Panc1 (cell line): ENCODE measurements at regions not wholly inside any gene's neighbourhood (a gene's known extent, or its start where the extent isn't known, plus 50 kb on each side); places are given as distances from the start of the nearest gene placed in this dataset.

ENCODE experiments used
- ATAC-seq: fragments of 200-7000 bp; cut with Tn5 transposase; 2 replicates; pipeline ENCODE4 v1.9.1; 2020; ENCODE audit warnings: mild to moderate bottlenecking, moderate library complexity
- BruUV-seq: library from RNA; stranded (reverse); fragments of 400-500 nt; replicated peaks from 2 replicates; lab custom pipeline; 2021; lab: Mats Ljungman, UMichigan
- CTCF ChIA-PET: fragments of 300-600 bp; sonication (Branson Sonifier 250); formaldehyde crosslinking; loops from one replicate; lab custom pipeline; 2022; ENCODE audit warnings: antibody characterized with exemption; lab: Charles Lee
- POLR2A ChIA-PET: fragments of 300-600 bp; sonication (Branson Sonifier 250); formaldehyde crosslinking; loops from one replicate; lab custom pipeline; 2022; ENCODE audit warnings: antibody characterized with exemption; lab: Charles Lee
- DNase-seq: peaks from one replicate; pipeline ENCODE4 v3.0.0-alpha.2; 2010; ENCODE audit warnings: low read depth, low spot score
- H3K27ac ChIP-seq: 2 replicates; pipeline ENCODE4 v1.5.1; 2011; ENCODE audit warnings: mild to moderate bottlenecking, low read length, inconsistent platforms
- H3K27me3 ChIP-seq: fragments of 200-500 bp; sonication (Bioruptor generic); 2 replicates; pipeline ENCODE4 v1.6.0; 2014; ENCODE audit warnings: low read length, inconsistent platforms; ENCODE audit not compliant: control insufficient read depth, insufficient read depth
- H3K36me3 ChIP-seq: fragments of 200-500 bp; sonication (Bioruptor generic); 2 replicates; pipeline ENCODE4 v1.5.1; 2014; ENCODE audit warnings: inconsistent platforms, mild to moderate bottlenecking, low read length, moderate library complexity; ENCODE audit not compliant: control insufficient read depth, insufficient read depth
- H3K4me1 ChIP-seq: 2 replicates; pipeline ENCODE4 v1.5.1; 2011; ENCODE audit warnings: inconsistent platforms, mild to moderate bottlenecking, low read length, moderate library complexity; ENCODE audit not compliant: control insufficient read depth, insufficient read depth
- H3K4me3 ChIP-seq, 2 experiments: 2 replicates each; pipeline ENCODE4 v1.5.1; 2011 to 2012; ENCODE audit warnings: low read depth in 2 of 2, low read length in 2 of 2, mild to moderate bottlenecking in 2 of 2, inconsistent platforms in 1 of 2, moderate library complexity in 1 of 2
- H3K9me3 ChIP-seq: fragments of 200-500 bp; sonication (Bioruptor generic); 2 replicates; pipeline ENCODE4 v1.5.1; 2014; ENCODE audit warnings: low read depth, mild to moderate bottlenecking, inconsistent platforms, low read length, moderate library complexity; ENCODE audit not compliant: control insufficient read depth, insufficient read depth
- POLR2AphosphoS5 ChIP-seq: IDR thresholded peaks from 2 replicates; pipeline ENCODE4 v1.6.1; 2012; ENCODE audit warnings: mild to moderate bottlenecking, low read depth, low read length, moderate library complexity
- SIN3A ChIP-seq: IDR thresholded peaks from 2 replicates; pipeline ENCODE4 v1.6.1; 2012; ENCODE audit warnings: low read depth, mild to moderate bottlenecking, low read length, moderate library complexity, borderline replicate concordance; ENCODE audit not compliant: insufficient read depth
- TCF7L2 ChIP-seq: IDR thresholded peaks from 2 replicates; pipeline ENCODE4 v1.6.1; 2011; ENCODE audit warnings: mild to moderate bottlenecking, low read depth, low read length, inconsistent platforms
- in situ Hi-C: cut with HindIII; loops from 2 replicates; pipeline ENCODE4 v1.10.0; 2016; ENCODE audit warnings: low sequenced_read_pairs, low pct_unique_long_range_greater_than_20kb
- intact Hi-C: fragments of 100-400 bp; cut with micrococcal nuclease; formaldehyde crosslinking; loops from one replicate; pipeline ENCODE4 v1.10.0; 2022; ENCODE audit not compliant: unreplicated experiment
- TF ChIP-seq, protein P1 (sequence below): fragments of 450-650 bp; IDR thresholded peaks from 2 replicates; pipeline ENCODE4 v1.5.1; 2017; ENCODE audit warnings: mild to moderate bottlenecking
- TF ChIP-seq, protein P2 (sequence below), 2 experiments: IDR thresholded peaks; 2 replicates each; pipeline ENCODE4 v1.6.1; 2011 to 2012; ENCODE audit warnings: low read depth in 2 of 2, control low read depth in 1 of 2, low read length in 1 of 2, mild to moderate bottlenecking in 1 of 2, moderate library complexity in 1 of 2; ENCODE audit not compliant: insufficient read depth in 1 of 2

DNA sequence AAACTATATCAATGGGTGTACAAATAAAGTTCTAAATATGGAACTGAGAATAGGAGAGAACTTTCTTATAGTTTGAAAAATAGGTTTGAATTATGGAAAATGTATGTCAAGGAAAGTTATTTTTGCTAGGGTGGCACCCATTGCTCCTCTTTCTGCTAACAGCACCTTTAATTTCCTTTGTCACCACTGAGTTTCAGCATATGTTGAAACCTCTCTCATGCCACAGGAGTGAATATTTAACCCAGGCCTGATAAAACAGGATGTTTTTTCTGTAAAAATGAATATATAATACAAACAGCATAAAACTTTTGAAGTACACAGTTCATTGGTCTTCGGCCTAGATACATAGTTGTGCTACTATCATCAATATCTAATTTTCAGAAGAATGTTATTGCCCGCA, 385.5 kb upstream of the ANO5 start:
- intact Hi-C loops (no loop called here), in situ Hi-C loops (no loop called here)
- TF ChIP-seq, protein P1, sequence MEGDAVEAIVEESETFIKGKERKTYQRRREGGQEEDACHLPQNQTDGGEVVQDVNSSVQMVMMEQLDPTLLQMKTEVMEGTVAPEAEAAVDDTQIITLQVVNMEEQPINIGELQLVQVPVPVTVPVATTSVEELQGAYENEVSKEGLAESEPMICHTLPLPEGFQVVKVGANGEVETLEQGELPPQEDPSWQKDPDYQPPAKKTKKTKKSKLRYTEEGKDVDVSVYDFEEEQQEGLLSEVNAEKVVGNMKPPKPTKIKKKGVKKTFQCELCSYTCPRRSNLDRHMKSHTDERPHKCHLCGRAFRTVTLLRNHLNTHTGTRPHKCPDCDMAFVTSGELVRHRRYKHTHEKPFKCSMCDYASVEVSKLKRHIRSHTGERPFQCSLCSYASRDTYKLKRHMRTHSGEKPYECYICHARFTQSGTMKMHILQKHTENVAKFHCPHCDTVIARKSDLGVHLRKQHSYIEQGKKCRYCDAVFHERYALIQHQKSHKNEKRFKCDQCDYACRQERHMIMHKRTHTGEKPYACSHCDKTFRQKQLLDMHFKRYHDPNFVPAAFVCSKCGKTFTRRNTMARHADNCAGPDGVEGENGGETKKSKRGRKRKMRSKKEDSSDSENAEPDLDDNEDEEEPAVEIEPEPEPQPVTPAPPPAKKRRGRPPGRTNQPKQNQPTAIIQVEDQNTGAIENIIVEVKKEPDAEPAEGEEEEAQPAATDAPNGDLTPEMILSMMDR = no peak
- TF ChIP-seq, protein P2, sequence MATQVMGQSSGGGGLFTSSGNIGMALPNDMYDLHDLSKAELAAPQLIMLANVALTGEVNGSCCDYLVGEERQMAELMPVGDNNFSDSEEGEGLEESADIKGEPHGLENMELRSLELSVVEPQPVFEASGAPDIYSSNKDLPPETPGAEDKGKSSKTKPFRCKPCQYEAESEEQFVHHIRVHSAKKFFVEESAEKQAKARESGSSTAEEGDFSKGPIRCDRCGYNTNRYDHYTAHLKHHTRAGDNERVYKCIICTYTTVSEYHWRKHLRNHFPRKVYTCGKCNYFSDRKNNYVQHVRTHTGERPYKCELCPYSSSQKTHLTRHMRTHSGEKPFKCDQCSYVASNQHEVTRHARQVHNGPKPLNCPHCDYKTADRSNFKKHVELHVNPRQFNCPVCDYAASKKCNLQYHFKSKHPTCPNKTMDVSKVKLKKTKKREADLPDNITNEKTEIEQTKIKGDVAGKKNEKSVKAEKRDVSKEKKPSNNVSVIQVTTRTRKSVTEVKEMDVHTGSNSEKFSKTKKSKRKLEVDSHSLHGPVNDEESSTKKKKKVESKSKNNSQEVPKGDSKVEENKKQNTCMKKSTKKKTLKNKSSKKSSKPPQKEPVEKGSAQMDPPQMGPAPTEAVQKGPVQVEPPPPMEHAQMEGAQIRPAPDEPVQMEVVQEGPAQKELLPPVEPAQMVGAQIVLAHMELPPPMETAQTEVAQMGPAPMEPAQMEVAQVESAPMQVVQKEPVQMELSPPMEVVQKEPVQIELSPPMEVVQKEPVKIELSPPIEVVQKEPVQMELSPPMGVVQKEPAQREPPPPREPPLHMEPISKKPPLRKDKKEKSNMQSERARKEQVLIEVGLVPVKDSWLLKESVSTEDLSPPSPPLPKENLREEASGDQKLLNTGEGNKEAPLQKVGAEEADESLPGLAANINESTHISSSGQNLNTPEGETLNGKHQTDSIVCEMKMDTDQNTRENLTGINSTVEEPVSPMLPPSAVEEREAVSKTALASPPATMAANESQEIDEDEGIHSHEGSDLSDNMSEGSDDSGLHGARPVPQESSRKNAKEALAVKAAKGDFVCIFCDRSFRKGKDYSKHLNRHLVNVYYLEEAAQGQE (IDR thresholded peaks at IDR 0.05; ENCODE audit: insufficient read depth in 1 of 2, low read depth in 2 of 2, low read length in 1 of 2) = no peak
- no peak for TF ChIP-seq POLR2AphosphoS5
- no peak for TF ChIP-seq SIN3A
- no peak for TF ChIP-seq TCF7L2
- H3K27me3 ChIP-seq = no peaks in the 10 kb centered on the region
- no peaks in the 10 kb centered on the region for H3K36me3 ChIP-seq
- CTCF ChIA-PET = no interaction called here
- H3K4me1 ChIP-seq = no peaks in the 10 kb centered on the region
- POLR2A ChIA-PET = no interaction called here
- H3K4me3 ChIP-seq = no peak overlapping the region
- BruUV-seq = no TSS peak
- no peak overlapping the region for H3K27ac ChIP-seq
- H3K9me3 ChIP-seq = no peaks in the 10 kb centered on the region
- ATAC-seq = no peak
- DNase-seq = no peak

DNA sequence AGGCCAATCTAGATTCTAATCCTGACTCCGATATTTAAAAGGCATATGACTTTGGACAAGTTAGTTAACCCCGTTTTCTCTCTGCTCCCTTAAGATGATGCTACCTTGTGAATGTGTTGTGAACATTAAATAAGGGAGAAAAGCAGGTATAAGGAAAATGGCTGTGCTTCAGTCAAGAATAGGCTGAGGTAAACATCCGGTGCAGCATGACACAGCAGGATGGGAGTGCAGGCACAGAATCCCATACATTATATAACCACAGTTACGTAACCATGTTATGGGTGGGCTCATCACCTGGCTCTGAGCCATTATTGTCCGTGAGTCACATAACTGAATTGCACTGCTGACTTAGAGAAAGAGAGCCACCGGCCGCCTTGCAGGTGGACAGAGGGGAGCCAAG, 382.2 kb upstream of the ANO5 start:
- CTCF ChIA-PET = no interaction called here

More for the DNA sequence above, 382.2 kb upstream of the ANO5 start:
- Histone ChIP-seq H3K4me1 (no peaks in the 10 kb centered on the region), H3K27me3 (no peaks in the 10 kb centered on the region), H3K27ac (no peak overlapping the region), H3K9me3 (no peaks in the 10 kb centered on the region), H3K4me3 (no peak overlapping the region), H3K36me3 (no peaks in the 10 kb centered on the region)
- ATAC-seq = no peak
- intact Hi-C loops (no loop called here), in situ Hi-C loops (no loop called here)
- DNase-seq = no peak
- TF ChIP-seq, protein P1 = no peak
- TF ChIP-seq, protein P2 (IDR thresholded peaks at IDR 0.05; ENCODE audit: insufficient read depth in 1 of 2, low read depth in 2 of 2, low read length in 1 of 2) = no peak
- no peak for TF ChIP-seq POLR2AphosphoS5
- no peak for TF ChIP-seq TCF7L2
- no peak for TF ChIP-seq SIN3A
- POLR2A ChIA-PET = no interaction called here
- no TSS peak for BruUV-seq
